Activated CD4-positive, CD25-positive, alpha-beta regulatory T cell treated with anti-CD3 and anti-CD28 coated beads, Interleukin-2, amount 50 U/mL, for 24 hours (primary cell): ENCODE measurements at regions not wholly inside any gene's neighbourhood (a gene's known extent, or its start where the extent isn't known, plus 50 kb on each side); places are given as distances from the start of the nearest gene placed in this dataset.

Source experiments
- ATAC-seq, 2 donors: fragments of 150-1000 bp; cut with Tn5 transposase; one replicate each; pipeline ENCODE4 v1.10.0; 2021; ENCODE audit warnings: mild to moderate bottlenecking in 1 of 2, moderate library complexity in 1 of 2

DNA sequence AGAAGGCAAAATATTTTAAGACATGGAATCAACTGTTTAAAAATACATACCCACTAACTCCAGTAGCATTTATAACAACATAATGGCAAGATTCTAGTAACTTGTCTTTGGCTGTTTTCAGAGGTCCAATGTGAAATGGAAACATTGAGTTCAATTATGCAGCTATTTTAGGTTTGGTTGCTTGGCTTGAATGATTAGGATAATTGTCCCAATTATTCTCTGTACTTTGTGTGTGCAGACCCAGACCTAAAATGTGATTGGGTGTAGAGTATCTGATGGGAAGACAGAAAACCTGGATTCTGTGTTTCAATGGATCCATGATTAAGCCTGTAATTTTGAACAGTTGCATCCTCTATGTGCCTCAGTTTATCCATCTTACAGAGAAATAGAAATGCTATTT is 392.7 kb upstream of the NFE2L3 start:
- ATAC-seq: no peak

DNA sequence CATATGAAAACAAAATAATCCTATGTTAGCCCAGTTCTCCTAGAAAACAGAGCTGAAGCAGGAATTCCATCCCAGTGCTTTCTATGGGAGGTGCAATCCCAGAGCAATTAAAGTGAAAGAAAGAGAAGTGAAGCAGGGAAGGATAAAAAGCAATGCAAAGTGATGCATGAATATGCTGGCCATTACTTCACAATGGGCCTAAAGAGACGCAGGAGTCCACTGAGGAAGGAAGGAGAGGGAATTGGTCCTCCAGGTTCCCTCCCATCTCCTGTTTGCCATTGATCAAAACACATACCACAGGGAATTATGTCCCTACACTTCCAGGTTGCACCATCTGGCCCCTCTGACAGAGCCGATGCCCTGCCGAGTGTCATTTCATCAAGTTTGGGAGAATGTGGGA is 392.2 kb upstream of the NFE2L3 start:
- ATAC-seq: no peak

DNA sequence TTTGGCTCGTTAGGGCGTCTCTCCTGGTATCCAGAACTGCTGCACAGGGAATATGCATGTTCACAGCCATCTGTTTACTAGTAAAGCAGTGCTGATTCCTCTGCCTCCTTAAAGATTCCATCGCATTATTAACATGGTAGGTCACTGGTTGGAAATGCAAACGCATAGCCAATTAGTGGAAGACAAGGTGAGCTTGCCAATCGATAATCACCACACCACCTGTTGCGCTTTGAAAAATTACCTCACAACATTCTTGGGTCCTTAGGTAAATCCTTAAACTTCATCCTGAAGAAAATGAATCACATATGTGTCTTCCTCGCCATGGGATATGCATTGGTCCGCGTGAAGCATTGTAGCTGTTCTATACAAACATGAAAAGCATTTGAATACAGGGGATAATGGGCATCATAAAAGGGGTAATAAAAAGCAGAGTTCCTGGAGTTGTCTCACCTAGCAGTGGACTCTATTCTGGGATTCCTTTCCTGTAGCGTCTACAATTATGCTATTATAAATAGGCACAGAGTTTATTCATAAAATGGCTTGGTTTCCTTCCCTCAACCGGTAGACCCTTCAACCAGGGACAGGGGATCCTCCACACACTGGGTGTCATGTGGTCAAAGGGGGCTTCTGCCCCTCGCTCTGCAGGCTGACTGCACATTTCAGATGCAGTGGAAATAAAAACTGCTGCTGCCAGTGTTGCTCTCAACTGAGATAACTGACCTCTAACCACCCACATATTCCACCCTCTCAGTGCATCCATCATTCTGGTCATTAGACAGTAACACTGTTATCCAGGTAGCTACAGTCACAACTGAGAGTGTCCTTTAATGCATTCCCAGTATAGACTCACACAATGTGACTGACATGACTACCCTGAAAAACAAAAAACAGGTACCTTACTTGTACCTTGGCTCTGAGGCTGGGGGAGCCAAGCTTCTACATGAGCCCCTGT is 389.2 kb upstream of the NFE2L3 start:
- ATAC-seq: no peak

DNA sequence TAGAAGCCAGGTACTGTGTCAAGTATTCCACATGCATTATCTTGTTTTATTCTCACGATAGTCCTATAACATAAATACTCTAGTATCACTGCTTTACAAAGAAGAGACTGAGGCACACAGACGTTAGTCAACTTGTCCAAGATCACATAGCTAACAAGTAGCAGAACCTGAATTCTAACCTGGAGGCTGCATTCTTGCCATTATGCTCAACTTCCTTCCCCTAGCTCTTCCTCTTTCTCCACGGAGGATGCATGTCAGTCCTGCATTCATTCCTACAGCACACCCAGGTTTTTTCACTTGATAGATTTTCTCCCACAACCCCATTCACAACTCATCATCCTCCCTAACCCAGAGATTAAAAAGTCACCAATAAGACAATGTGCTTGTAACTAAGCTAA is 388.5 kb upstream of the NFE2L3 start:
- ATAC-seq: no peak

DNA sequence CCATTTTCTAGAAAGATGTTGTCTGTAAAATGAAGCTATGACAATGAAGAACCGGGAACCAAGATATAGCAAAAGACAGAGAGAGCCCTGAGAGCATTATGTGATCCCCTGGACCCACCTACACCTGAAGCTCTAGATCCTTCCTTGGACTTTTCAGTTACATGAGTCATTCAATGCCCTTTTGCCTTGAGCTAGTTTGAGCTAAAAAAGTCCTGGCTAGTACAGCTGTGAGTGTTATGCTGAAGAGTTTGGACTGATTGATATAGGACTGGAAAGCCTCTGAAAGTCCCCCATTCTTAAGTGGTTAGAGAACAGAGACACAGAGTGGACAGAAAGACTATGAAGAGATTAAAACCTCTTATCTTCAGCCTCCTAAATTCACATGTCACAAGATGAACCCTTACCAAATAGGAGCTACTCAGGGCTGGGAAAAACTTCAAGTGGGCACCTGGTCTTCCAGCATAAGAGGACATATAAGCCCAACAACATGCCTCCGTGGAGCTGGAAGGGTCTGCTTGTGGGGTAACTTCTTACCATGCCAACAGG is 386.8 kb upstream of the NFE2L3 start:
- no peak for ATAC-seq

DNA sequence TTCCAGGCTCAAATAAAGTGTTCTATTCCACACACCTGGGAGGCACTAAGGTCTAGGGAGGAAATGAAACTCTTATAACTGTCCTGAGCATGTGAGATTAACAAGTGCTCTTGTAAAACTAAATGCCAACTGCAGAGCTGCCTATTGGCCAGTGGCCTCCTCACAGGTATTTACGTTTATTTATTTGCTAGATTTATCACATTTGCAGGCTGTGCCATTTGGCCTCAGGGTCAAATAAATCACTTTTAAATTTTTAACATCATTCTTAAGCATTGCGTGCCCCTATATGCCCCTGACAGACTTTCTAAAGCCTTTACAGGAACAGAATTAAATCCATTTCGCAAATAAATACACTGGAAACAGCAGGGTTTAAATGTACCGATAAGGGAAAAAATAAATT is 381.8 kb upstream of the NFE2L3 start:
- no peak for ATAC-seq

DNA sequence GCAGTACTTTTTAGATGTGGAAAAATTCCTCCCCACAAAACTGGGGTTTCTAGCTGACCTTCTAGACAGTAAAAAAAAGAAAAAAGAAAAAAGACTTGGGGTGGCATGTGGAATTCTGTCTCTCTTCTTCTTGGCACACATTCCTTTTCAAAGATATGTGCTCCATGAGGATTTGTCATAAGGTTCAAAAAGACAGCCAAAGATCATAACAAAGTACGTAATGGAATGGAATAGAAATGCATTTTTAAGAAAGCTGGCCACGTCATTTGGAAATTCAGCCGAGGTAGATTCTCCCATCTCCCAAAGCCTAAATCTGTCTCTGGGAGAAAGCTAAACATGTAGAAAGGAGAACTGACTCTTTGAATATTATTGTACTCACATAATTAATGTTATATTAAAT is 381.3 kb upstream of the NFE2L3 start:
- no peak for ATAC-seq

DNA sequence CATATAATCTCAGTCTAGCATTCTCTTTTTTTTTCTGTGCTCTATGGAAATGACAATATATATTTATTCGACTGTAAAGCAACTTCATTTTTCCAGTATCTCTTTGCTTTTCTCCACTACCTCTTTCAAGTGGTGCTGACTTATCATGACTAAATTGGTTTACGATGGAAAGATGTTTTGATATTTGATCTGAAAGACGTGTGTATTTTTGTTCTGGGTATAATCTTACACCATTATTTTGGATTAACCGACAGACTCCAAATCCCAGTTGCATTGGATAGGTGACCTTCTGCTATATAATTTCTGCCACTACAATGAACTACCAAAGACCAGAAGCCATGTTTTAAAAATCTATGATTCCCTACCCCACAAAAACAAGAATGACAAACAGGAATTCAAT is 380.5 kb upstream of the NFE2L3 start:
- no peak for ATAC-seq

DNA sequence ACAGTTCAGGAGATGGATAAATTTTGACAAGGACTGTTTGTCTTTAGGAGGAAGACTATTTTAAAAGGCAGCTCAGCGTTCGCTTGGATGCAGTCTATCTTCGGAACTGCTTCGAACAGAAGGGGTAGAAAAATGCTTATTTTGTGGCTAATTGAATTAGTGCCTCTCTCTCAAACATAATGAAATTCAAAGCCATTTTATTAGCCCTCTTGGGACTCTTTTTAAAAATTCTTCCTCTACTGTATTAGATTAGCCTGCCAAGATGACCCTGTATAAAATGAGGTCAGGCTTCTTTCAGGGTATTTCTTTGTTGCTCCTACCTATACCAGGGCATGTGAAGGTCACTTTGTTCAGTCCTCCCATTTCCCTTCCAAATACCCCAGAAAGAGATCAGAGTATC is 379.2 kb upstream of the NFE2L3 start:
- ATAC-seq: no peak

DNA sequence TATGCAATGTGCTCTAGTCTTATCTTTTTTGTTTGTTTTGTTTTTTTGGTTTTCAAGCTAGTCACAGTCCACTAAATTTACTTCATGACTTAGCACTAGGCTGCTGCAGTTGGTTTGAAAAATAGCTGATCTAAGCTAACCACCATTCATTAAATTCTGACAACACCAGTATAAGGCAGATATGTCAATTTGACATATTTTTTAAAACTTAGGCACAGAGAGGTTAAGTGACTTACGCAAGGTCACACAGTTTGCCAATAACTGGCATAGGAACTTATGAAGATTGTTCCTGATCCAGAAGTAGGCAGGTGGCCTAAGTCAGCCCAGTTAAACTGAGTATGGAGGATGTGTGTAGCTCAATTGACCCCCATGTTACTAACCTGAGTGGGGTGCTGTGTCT is 377.3 kb upstream of the NFE2L3 start:
- ATAC-seq: no peak

DNA sequence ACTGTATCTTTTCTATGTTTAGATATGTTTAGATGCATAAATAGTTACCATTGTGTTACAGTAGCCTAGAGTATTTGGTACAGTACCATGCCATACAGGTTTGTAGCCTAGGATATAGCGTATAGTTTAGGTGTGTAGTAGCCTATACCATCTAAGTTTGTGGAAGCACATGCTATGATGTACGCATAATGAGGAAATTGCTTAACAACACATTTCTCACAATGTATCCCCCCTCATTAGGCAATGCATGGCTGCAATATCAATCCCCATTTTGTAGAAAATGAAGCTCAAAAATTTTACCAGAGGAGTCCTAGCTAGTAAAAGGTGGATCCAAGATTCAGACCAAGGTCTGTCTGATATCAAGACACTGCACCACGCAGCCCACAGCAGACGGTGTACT is 376.4 kb upstream of the NFE2L3 start:
- ATAC-seq: no peak

DNA sequence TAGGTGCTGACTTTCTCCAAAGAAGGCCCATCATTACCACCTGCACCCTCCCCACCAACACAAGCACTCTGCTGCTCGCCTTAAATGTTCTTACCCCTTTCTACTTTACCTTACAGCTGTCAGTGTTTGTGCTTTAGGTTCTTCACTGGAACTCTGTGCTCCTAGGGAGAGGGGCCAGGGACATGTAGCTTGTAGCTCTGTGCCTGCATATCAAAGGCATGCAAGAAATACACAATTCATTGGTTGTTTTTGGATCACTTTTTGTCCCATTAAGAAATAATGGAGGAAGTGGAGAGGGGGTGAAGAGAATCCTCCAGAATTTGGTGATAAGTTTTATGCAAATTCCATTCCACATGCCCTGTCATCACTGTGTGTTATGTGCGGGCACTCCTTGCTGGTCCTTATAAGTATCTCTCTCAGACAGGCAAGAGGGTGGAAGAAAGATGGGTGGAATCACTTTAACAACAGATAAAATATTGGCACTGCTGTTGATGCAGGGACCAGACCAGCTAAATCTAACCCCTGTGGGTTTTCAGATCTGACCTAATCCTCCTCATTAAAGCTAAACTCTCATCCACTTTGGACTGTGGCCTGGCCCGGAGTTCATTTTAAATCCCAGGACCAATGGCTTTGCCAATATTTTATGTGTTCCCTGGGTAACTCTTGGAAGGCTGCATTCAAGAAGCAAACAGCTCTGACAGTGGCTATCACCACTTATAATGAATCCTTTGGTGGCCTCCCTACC is 375.8 kb upstream of the NFE2L3 start:
- ATAC-seq: no peak

DNA sequence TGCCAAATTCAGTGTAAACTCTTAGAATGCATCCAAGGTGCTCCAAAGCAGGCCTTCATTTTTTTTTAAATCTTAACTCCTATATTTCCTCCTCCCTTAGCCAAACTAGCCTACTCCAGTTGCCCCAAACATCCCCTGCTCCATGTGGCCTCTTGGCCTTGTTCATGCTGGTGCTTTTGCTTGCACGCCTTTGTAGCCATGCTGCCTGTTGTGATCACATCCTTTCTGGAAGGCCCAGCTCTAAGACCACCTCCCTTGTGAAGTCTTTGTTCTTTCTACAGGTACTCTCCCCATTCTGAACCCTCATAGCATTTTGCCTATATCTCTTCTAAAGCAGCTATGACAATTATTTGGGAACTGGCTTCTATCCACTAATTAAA is 375.3 kb upstream of the NFE2L3 start:
- ATAC-seq: no peak

DNA sequence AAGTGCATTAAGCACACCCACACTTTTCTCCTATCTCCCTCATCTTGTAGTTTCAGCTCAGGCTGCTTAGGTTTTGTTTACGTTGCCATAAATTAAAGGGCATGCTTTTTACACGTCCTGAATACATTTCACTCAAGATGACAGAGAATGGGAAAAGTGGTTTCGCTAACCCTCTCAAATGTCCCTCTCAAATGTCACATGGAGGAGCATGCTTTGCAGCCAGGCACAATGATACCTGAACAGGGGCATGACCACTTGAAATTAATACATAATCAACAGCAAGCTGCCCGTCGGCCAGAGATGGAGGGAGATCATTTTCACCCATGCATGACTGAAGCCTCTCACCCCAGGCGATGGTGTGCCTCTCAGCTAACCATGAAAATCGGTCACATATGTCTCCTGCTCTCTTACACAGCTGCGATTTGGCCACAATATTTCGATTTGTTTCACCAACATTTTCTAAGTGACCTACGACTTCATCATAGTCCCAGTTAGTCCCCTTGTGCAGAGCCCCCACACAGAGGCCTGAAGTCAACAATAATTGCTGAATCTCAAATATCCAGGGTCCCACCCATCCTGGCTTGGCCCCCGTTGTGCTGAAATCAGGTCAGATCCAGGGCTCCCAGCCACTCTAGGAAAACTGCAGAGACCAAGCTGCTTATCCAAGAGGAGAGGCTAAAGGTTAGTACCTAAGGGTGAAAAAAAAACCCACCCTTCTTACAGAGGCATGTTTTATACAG is 373.9 kb upstream of the NFE2L3 start:
- ATAC-seq: no peak

DNA sequence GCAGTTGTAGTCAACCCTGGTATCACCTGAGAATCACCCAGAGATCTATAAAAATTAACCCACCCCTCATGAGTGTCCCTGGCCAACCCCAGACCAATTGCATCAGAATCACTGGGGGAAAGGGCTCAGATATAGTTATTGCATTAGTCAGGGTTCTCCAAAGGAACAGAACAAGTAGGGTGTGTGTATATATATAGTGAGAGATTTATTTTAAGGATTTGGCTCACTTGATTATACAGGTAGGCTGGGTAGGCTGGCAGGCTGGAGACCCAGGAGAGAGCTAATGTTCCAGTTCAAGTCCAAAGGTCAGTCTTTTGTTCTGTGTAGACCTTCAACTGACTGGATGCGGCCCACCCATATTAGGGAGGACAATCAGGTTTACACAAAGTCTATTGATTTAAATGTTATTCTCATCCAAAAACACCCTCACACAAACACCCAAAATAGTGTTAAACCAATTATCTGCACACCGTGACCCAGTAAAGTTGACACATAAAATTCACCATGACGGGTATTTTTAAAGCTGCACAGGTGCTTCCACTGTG is 372.9 kb upstream of the NFE2L3 start:
- ATAC-seq: no peak

DNA sequence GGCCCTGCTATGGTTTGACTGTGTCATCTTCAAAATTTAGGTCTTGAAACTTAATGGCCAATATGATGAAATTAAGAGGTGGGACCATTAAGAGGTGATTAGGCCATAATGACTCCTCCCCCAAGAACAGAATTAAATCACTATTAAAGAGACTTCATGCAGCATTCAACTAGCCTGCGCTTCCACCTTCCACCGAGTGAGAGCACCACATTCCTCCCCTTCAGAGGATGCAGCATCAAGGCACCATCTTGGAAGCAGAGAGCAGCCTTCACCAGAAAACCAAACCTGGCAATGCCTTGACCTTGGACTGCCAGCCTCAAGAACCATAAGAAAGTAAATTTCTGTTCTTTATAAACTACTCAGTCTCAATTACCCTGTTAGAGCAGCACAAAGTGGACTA is 371.1 kb upstream of the NFE2L3 start:
- no peak for ATAC-seq

DNA sequence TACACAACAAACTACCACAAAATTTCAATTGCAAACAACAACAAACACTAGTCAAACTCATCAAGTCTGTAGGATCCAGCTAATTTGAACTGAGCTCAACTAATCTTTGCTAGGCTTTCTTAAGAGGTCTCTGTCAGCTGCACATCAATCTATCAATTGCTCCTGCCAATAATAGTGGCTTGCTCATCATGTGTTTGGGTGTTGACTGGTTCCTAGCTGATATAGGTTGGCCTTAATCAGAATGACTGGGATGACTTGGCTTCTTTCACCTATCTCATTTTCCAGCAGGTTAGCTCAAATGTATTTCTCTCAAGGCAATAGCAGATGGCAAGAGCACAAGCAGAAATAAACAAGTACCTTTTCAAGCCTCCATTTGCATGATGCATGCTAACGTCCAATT is 370.3 kb upstream of the NFE2L3 start:
- no peak for ATAC-seq

DNA sequence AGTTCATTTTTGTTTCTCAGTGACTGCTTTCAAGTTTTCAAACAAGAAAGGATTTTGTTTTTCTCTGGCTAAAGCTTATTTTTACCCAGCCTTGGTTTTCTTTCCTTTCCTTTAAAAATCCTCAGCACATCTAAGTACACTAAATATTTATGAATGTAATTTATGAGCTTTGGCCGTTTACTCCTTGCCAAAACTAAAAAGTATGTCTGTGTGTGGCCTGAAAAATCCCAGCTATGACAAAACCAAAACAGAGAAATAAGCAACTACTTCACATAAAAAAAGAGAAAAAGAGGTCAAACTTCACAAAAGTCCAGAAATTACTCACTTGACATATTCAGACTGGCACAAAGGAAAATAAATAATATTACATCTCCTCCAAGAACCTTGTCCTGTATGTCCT is 365.1 kb upstream of the NFE2L3 start:
- no peak for ATAC-seq

DNA sequence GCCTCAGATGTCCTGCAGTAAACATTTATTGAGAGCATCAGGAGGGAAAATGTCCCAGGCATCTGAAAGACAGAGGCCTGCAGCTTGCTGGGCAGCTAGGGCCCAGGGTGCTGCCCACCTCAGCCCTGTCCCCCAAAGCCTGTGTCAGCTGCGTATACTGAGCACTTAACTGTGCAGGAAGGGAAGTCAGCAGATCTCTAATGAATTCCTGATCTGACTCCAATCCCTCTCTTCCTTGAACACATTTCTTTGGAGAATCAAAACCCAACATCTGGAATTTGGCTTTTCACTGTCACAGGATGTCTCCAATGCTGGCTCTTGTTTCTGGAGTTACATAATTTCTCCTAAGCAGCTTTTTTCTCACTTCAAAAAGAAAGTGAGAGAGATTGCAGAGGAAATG is 364.7 kb upstream of the NFE2L3 start:
- no peak for ATAC-seq

DNA sequence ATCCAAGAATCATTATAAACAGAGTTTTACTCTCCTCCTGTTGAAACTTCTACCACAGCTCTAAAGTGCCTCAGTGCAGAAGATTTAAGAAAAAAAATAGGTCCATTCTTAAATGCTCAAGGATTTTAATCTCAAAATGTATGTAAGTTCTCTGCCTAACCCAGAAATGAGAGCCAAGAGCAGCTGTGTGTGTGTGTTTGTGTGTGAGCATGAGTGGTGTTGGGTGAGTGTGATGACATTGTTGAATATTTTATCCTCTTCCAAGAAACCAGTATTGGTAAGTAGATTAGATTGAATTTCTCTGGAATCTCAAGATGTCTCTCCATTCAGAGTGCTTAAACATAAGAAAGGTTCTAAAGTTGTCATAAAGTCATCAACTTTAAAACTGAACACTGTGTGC is 363.6 kb upstream of the NFE2L3 start:
- ATAC-seq: no peak

DNA sequence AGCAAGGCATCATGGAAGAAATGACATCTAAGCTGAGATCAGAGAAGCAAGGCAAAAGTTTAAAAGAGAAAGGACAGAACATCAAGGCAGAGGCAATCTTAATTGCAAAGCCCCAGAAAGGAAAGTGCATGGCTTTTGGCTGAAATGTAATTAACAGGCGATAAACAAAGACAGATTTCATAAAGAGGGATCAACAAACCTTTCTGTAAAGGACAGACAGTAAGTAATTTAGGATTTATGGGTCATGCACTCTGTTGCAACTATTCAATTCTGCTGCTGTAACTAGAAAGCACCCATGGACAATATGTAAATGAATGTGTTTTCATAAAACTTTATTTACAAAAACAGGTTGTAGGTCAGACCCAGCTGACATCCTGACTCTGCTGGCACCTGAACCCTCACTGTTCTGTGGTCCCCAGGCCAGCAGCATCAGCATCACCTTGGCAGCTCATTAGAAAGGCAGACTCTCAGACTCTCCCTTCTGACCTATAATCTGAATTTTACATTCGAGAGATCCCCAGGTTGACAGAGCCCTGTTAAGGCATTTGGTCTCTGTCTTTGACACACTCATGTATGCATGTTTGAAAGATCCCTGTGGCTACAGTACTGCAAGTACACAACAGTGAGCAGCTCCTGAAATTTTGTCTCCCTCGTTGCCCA is 362.9 kb upstream of the NFE2L3 start:
- no peak for ATAC-seq
